HG03565 (cell line): ENCODE measurements at regions not wholly inside any gene's neighbourhood (a gene's known extent, or its start where the extent isn't known, plus 50 kb on each side); places are given as distances from the start of the nearest gene placed in this dataset.

Experiments
- ATAC-seq: cut with Tn5 transposase; IDR thresholded peaks from one replicate; pipeline ENCODE4 v1.9.1; 2021; ENCODE audit warnings: mild to moderate bottlenecking, moderate library complexity; ENCODE audit not compliant: unreplicated experiment

DNA sequence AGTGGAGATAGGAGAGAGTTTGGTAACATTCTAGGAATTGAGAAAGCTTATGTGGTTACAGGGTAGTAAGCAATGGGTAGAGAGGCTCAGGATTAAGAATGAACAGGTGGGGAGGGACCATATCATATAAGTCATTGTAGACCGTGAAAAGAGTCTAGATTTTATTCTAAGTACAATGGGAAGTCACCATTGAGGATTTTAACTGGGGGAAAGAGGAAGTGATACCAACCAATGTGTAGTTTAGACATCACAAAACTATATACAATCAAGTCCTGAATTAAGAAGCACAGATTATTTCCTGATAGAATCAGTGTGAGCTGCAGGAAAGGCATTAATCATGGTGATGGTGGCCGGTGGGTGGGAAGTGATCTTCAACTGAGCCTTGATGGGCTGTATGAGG lies 178.3 kb upstream of the ZIC3 start:
- ATAC-seq, result no peak

DNA sequence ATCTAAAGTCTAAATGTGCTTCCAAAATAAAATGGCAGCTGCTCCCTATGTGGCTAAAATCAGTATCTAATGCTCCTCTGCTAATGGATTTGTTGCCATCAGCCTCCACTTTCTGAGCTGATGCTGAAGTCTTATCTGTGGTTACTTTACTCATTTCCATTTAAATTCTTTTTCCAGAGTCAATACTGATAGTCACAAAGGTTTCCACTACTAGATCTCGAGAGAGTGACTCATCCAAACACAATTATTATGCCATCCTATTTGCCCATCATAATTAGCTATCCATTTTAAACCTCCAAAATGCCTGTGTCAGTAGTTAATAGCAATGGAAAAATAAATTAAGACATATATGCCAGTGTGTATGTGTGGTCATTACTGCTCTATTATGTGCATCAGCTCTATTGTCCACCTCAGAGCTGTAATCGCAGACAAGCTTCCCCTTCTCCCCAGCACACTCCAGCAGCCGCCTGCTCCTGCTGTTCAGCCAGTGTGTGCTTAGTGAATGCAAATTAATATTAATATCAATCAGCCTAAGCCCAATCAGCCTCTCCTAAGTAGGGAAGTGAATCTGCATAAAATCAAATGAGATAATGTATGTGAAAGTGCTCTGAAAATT lies 199.8 kb upstream of the ZIC3 start:
- ATAC-seq, result no peak

DNA sequence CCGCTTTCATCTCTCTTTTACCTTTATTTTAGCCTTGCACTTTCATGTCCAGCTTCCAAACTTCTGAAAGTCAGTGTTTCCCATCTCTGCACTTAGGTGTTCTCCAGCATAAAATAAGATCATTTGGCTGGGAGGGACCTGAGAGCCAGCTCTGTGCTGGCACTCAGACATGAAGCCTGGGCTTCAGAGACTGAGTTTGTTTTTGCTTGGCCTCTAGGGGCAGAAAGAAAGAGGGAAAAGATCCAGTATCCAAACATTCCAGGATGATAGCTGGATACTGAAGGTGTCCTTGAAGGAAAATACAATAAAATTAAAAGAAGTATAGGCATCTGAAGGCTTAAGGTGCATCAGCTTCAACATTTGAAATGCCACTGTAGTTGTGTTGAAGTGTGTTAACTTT lies 202.4 kb upstream of the ZIC3 start:
- ATAC-seq, result no peak

DNA sequence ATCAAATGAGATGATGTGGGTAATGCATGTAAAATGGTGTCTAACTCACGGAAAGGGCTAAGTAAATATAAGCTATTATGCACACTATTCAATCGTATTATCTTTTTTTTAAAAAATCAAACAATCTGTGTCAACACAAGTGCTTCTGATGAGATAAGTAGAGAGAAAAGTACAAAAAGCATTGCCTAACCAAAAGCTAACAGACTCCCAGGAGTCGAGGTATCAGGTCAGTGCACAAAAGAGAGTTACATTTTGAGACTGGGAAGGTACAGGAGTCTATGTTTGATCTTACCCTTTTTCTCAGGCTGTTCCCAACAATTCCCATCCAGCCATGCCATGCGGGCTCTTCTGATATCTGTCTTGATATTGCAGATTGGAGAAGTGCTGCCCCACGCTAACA lies 203.3 kb upstream of the ZIC3 start:
- no peak for ATAC-seq

DNA sequence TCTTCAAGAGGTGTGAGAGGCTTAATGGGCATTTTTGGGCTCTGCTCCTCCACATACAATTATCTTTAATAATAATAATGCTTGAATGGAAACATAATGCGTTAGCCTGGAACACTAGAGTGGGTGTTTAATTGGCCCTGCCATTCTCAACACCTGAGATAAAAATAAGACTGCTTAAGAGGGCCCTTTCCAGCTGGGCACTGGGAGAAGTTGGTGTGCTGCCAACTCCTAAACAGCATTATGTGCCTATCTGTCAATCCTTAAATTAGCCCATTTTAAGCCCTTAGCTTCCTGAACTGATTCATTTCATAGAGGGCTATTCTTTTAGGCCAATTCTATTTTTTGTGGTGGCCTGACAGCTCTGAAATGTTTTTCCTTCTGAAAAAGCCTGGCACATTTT lies 211.1 kb upstream of the ZIC3 start:
- no peak for ATAC-seq

DNA sequence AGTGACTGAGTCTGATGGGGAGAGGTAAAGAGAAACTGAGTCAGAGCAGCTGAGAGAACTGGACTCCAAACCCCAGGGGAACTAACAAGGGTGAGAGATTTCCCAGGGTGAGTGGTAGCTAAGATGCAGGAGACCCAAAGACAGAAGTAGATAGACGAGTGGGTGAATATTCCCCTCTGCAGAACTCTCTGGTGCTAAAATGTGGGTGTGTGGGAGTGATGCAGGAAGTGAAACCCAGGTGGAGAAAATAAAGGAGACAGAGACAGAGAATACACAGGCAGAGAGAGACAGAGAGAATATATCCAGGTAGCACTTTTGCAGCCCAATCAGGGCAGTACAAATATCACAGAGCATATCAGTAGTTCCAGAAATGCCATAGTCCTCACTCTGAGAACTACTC lies 212.5 kb upstream of the ZIC3 start:
- peak; percentile 75 for ATAC-seq

DNA sequence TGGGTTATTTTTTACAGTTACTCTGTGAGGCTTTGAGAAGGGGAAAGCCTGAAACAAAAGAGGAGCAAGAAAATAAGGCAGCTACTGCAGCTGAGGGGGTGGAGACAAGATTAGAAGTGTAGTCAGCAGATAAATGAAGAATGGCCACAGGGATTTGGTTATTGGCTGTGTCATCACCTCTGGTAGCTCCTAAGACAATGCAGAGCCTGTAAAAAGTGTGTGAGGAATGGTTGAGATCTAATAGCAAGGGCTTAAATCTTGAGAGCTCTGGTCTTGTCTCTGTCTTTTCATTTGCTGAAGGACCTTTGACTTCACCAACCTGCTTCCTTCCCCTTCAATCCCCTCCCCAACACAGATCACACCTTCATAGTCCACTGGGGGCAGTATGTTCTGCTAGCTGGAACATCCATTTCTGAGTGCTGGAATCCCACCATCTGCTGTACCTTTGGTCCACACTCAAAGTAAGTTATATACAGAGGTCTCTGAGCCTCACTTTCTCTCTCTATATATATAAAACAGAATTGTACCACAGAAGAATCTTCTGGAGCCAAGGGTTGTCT lies 213.7 kb upstream of the ZIC3 start:
- no peak for ATAC-seq

DNA sequence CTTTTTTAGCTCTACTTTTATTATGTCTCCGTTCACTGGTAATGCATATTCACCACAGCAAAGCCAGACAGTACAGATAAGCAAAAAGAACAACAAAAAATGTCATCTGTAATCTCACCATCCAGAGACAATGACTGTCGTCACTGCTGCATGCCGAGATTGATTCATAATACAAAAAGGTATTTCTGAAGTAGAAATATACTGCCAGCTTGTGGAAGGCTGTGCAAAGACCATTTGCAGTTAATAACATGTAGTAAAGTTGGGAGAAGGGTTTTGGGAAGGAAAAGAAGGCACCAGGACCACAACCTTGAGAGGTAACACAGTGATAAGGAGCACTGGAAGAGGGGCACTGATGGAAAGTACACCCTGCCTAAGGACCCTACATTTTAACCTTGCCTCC lies 223.0 kb upstream of the ZIC3 start:
- no peak for ATAC-seq

DNA sequence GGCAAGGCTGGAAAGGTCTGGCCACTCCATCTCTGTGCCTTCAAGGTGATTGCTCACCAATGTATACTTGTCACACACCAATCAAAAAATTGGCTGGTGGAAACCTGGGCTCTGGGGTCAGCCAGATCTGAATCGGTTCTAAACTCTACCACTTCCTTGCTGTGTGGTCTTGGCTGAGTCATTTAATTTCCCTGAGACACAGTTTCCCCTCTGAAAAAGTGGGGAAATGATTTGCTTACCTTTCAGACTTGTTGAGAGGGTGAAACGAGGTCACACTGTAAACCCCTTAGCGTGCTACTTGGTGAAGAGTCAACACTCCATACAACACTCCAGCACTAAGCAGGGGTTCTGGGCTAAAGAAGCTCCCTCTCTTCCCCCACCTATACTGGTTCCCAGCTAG lies 252.3 kb upstream of the ZIC3 start:
- ATAC-seq, result no peak

DNA sequence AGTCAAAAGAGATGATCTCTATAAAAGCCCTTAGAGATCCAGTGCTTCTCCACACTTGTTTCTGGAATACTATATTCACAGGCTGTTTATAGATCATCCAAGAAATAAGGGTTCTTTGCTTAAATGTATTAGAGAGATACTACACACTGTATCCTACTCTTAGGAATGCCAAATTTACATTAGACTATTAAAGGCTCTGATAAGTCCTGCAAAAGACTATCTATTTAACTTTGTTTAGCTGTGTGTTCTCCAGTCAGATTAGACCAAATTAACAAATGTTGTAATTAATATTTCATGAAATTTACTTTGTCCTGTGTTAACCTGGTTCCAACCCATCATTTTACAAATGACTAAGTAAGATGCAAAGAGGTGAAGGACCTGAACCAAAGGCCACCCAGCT lies 260.5 kb upstream of the ZIC3 start:
- no peak for ATAC-seq

DNA sequence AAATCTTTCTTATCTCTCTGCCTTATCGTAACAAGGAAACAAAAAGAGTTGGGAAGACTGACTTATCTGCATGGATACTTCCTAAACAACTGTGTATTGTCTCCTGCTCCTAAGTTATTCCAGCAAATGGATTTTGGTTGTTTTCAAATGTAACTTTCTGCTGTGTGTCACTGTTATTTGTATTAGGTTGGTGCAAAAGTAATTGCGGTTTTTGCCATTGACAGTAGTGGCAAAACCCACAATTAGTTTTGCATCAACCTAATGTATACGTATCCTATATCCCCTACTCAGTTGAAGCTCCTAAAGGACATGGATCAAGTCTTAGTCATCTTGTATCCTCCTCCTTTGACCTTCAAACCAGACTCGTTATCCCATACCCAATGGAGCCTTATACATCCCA lies 263.4 kb upstream of the GPR101 start:
- no peak for ATAC-seq

DNA sequence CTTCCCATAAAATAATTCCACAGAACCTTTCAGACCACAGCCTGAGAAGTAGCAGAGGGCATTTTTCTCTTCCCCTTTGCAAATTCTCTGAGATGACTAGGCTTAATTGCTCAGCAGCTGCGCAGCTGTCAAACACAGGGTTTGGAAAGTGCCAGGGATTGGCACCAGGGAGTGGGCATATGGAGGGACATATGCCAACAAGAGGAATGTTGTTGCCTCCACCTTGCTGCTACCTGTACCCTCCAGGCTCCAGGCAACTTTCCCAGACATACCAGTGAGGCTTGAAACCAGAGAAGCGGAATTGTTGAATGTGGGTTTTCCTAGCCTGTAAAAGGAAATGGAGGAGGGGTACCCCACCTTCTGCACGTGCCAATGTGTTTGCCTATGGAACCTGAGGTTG lies 256.2 kb upstream of the GPR101 start:
- no peak for ATAC-seq

DNA sequence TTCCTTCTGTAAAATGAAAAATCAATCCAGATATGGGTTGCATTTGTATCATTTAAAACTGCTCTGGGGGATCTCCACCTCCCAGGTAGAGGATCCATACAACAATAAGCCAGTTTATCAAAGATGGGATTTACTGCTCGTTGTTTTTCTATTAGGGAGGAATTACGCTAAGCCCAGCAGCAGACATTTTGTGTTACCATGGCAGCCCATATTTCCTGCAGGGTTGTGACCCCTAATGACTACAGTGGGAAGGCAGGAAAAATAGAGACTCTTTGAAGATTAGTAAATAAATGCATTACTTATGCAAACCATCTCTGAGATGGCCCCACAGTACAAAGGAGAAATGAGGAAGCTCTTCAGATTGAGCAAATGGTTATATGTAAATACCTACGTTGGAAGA lies 253.4 kb upstream of the GPR101 start:
- no peak for ATAC-seq

DNA sequence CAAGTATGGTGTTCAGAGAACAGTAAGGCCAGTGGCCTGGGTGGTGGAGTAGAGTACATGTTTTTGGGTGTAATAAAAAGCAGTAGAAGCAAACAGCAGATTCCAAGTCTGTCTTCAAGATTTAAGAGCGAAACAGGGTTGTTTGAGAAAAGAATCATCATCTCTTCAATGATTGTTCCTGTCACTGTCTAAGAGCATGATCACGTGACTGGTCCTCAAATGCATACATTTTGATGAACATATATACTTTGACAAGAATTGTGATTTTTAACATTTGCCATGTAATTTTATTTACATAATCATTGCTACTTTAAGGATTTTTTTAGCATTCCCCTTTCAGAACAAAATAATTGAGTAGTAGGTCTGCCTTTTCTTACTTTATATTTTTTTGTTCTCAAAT lies 252.6 kb upstream of the GPR101 start:
- ATAC-seq, result no peak

DNA sequence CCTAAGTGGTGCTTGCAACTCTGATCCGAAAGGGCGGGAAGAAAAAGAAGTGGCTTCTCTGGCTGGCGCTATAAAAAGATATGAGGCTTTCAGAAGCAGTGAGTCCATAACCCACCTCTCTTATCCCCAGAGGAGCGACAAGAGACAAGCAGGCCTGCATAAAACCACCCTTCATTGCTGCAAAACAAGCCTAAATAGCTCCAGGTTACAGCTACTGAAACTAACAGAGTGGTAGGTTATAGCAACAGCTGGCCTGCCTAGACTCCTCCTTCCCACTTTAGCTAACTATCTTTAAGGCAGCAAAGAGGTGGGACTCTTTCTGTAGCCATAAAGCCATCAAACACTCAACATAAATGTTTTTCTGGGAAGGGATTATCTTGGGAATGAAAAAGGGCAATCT lies 245.0 kb upstream of the GPR101 start:
- no peak for ATAC-seq

DNA sequence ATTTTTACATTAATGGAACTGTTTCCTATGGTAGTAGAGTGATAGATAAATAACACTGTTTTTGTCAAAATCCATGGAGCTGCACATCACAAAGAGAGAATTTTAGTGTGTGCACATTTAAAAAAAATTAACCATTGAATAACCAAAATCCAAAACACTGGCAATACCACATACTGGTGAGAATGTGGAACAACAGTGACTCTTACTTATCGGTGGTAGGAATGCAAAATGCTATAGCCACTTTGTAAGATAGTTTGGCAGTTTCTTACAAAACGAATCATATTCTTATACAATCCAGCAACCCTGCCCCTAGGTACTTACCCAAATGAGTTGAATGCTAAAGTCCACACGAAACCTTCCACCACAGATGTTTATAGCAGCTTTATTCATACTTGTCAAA lies 229.6 kb upstream of the GPR101 start:
- no peak for ATAC-seq

DNA sequence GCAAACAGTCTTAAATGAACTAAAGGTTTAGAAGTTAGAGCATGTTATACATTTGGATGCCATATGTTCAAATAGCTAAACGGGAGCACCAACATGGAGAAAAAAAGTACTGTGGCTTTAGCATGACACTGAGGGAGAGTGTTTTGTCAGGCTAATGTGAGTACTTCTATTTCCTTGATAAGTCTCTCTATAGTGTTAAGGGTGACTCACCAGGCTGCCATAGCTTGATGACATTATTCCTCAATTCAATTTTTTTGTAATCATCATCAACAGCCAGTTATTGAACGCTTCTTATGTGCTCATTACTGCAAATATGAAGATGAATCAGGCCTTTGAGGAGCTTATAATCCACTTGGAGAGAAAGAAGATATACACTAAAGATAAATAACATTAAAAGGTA lies 211.4 kb upstream of the GPR101 start:
- ATAC-seq, result no peak

DNA sequence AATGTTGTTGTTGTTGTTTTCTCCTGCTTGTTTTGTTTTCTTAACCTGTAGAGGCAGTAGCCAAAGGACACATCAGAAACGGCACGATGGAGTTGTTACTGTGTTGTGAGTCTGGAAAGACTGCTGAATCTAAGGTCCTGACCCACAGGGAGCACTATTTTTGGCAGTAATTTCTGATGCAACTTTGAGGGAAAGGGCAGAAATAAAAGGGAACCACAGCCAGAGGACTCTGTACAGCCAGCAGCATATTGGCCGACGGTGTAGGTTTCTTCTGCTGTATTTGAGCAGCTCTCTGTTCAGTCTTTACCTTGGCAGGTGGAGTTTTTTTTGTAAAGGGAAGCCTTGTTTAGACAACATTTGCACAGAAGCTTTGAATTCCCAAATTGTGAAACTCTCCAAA lies 203.0 kb upstream of the GPR101 start:
- ATAC-seq, result no peak

DNA sequence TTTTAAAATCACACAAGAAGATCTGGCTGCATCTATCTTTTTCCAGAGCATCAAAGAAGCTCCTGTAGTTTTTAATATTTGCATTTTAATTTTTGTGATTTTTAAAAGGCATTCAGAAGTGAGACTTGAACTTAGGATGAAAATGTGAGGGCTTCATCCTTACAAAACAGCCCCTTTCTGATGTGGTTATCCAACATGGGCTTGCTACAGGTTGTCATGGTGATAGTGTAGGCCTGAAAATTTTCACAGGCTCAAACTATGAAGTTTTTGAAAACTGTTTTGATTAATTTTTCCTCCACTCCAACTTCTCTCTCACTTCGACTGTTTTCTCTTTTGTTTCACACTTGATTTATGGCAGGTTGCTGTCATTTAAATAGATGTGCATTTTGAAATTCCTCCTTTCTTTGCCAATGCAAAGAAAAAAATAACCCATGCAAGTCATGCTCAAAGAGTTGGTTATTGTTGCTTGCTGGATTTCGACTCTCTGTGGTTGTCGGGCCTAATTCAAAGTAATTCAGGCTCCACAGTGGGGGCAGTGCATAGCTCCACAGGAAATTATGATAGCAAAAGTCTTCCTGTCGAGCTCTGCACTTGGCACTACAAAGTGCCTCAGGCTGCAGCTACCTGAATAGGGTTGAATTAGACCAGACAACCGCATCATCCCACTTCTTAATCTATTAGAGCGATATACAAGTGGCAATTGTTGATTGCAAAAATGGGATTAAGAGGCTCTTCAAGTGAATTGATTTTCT lies 201.0 kb upstream of the GPR101 start:
- ATAC-seq, result no peak

DNA sequence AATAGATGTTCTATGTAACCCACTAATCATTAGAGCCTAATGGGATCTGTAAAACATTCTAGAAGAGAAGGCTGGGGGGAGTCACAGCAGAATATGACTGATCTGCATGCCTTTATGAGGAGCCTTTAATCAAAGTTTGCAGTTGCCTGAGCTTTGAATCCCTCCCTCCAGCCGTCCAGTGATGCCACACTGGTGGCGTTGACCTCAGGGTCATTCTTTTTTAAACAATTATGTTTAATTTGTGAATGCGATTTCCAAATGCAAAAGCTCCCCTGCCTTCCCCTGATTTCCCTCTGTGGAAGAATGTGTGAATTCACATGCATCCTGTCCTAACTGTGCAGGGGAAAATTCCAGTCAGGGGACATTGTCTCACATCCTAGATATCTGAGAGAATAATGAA lies 199.7 kb upstream of the GPR101 start:
- ATAC-seq, result no peak

DNA sequence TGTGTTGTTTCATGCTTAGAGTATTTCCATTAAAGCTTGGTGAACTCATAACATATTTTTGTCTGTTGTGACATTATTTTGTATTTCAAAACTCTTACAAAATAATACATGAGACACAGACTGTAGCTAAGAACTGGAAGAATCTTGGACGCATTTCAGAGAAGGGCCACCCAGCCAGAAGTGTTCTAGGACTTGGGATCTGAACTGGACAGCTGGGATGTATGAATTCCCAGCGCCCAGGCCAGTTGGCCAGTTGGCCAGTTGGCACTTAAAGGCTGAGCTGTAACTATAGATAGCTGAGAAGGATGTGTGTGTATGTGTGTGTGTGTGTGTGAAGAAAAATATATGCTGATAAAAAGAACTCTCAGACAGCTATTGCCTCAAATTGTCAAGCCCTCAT lies 193.4 kb upstream of the GPR101 start:
- ATAC-seq, result no peak

DNA sequence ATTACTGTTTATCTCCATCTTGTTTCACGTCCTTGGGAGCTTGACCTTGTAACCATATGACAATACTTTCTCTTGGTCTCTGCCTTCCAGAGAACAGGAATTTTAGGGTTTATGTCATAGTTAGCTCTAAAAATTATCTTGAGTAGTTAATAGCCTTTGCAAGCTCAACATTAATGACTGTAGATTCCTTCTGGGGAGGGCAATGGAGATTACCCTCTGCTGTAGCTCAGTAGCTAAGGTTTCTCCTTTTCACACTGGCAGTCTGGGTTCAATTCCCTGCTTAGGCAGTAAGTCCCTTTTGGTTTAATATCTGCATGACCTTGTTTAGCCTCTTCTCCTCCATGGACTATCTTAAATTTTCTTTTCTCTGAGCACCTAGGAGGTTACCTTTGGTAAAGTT lies 181.7 kb upstream of the GPR101 start:
- no peak for ATAC-seq
